H1 (cell line): ENCODE measurements at regions not wholly inside any gene's neighbourhood (a gene's known extent, or its start where the extent isn't known, plus 50 kb on each side); places are given as distances from the start of the nearest gene placed in this dataset.

Experiments used
- CTCF ChIA-PET: fragments of 300-600 bp; sonication (Branson Sonifier 250); formaldehyde crosslinking; loops from one replicate; lab custom pipeline; 2021; ENCODE audit not compliant: partially characterized antibody; lab: Charles Lee
- POLR2A ChIA-PET: fragments of 300-600 bp; sonication (Branson Sonifier 250); formaldehyde crosslinking; loops from one replicate; lab custom pipeline; 2021; ENCODE audit warnings: inconsistent platforms; ENCODE audit not compliant: partially characterized antibody; lab: Charles Lee
- DNase-seq, 2 experiments: peaks; one replicate each; pipeline versions ENCODE4 v3.0.0 to v3.0.0-alpha.2; 2010 to 2022; ENCODE audit warnings: low spot score in 2 of 2, low read depth in 1 of 2, mixed read lengths in 1 of 2
- FAIRE-seq: peaks from 2 replicates; lab custom pipeline; 2011; peaks lifted over from hg19 to GRCh38; lab: Jason Lieb, UNC
- H2AFZ ChIP-seq: 2 replicates; pipeline ENCODE4 v1.8.1; 2012; ENCODE audit warnings: low read length, inconsistent platforms
- H2AK5ac ChIP-seq: 2 replicates; pipeline ENCODE4 v1.6.1; 2013; ENCODE audit warnings: low read depth, low read length
- H2BK120ac ChIP-seq: replicated peaks from 2 replicates; pipeline ENCODE3; 2013; ENCODE audit warnings: low read depth, low read length, inconsistent platforms
- H2BK12ac ChIP-seq: 2 replicates; pipeline ENCODE4 v1.6.1; 2013; ENCODE audit warnings: low read depth, low read length
- H2BK15ac ChIP-seq: 2 replicates; pipeline ENCODE4 v1.6.1; 2013; ENCODE audit warnings: low read length
- H2BK20ac ChIP-seq: 2 replicates; pipeline ENCODE4 v1.6.1; 2013; ENCODE audit warnings: low read length
- H2BK5ac ChIP-seq: 2 replicates; pipeline ENCODE4 v1.6.1; 2013; ENCODE audit warnings: low read depth, low read length
- H3K14ac ChIP-seq: 2 replicates; pipeline ENCODE4 v1.6.1; 2013; ENCODE audit warnings: inconsistent platforms; ENCODE audit not compliant: insufficient read length
- H3K18ac ChIP-seq: 2 replicates; pipeline ENCODE4 v1.6.1; 2013; ENCODE audit warnings: low read length; ENCODE audit errors: extremely low read depth
- H3K23ac ChIP-seq: 2 replicates; pipeline ENCODE4 v1.6.1; 2013; ENCODE audit warnings: inconsistent platforms; ENCODE audit not compliant: insufficient read length
- H3K23me2 ChIP-seq: 2 replicates; pipeline ENCODE4 v1.6.1; 2013; ENCODE audit warnings: low read depth, low read length
- H3K27ac ChIP-seq: 2 replicates; pipeline ENCODE4 v1.6.1; 2011; ENCODE audit warnings: low read depth, low read length, inconsistent platforms
- H3K27me3 ChIP-seq, 4 experiments: replicated peaks in 1 of 4; 1 replicate in 1 of 4; 2 replicates in 3 of 4; pipeline versions ENCODE4 v1.6.1 to v1.8.1; 2011 to 2013; ENCODE audit warnings: low read length in 3 of 4, mild to moderate bottlenecking in 3 of 4, inconsistent platforms in 2 of 4, mixed read lengths in 2 of 4, moderate library complexity in 1 of 4; ENCODE audit not compliant: control insufficient read depth in 3 of 4, insufficient read depth in 3 of 4; ENCODE audit errors: extremely low read depth in 1 of 4
- H3K36me3 ChIP-seq, 4 experiments: 2 replicates each; pipeline versions ENCODE4 v1.6.1 to v1.8.1; 2011 to 2013; ENCODE audit warnings: mild to moderate bottlenecking in 4 of 4, low read length in 3 of 4, moderate library complexity in 2 of 4, control low read depth in 1 of 4, inconsistent platforms in 1 of 4; ENCODE audit not compliant: insufficient read depth in 4 of 4, control insufficient read depth in 2 of 4
- H3K4ac ChIP-seq: replicated peaks from 2 replicates; pipeline ENCODE3; 2013; ENCODE audit warnings: low read length, low read depth, mixed read lengths, inconsistent platforms; ENCODE audit not compliant: insufficient read length
- H3K4me1 ChIP-seq, 4 experiments: replicated peaks in 1 of 4; 1 replicate in 1 of 4; 2 replicates in 3 of 4; pipeline versions ENCODE4 v1.6.1 to v1.8.1; 2011 to 2013; ENCODE audit warnings: low read length in 3 of 4, inconsistent platforms in 2 of 4, mixed read lengths in 1 of 4; ENCODE audit not compliant: insufficient read depth in 4 of 4, control insufficient read depth in 3 of 4
- H3K4me2 ChIP-seq, 2 experiments: 2 replicates each; pipeline versions ENCODE4 v1.6.1 to v1.8.1; 2011 to 2013; ENCODE audit warnings: low read depth in 2 of 2, low read length in 2 of 2, control low read depth in 1 of 2, inconsistent platforms in 1 of 2, mild to moderate bottlenecking in 1 of 2; ENCODE audit not compliant: insufficient read depth in 1 of 2
- H3K4me3 ChIP-seq, 4 experiments: fragments of 200-600, 300-600 bp in 1 of 4; sonication (generic), shearing (Covaris generic), sonication (Bioruptor Twin) in 1 of 4; 2 replicates each; pipeline versions ENCODE4 v1.5.1 to v1.8.1; 2011 to 2016; ENCODE audit warnings: low read length in 4 of 4, low read depth in 3 of 4, control low read depth in 2 of 4, inconsistent platforms in 2 of 4, mild to moderate bottlenecking in 2 of 4, mixed read lengths in 1 of 4, moderate library complexity in 1 of 4; ENCODE audit not compliant: insufficient read depth in 2 of 4; ENCODE audit errors: extremely low read depth in 1 of 4
- H3K56ac ChIP-seq: replicated peaks from 2 replicates; pipeline ENCODE3; 2013; ENCODE audit warnings: low read depth, mild to moderate bottlenecking, mixed read lengths, low read length, inconsistent platforms; ENCODE audit not compliant: insufficient read length
- H3K79me1 ChIP-seq: 2 replicates; pipeline ENCODE4 v1.6.1; 2013; ENCODE audit warnings: low read depth, low read length, control low read depth
- H3K79me2 ChIP-seq, 2 experiments: 2 replicates each; pipeline versions ENCODE4 v1.6.1 to v1.8.1; 2012 to 2013; ENCODE audit warnings: low read length in 2 of 2, mild to moderate bottlenecking in 2 of 2, inconsistent platforms in 1 of 2; ENCODE audit not compliant: insufficient read depth in 2 of 2, control insufficient read depth in 1 of 2
- H3K9ac ChIP-seq, 4 experiments: replicated peaks in 1 of 4; 1 replicate in 1 of 4; 2 replicates in 3 of 4; pipeline versions ENCODE4 v1.6.1 to v1.8.1; 2011 to 2013; ENCODE audit warnings: low read depth in 3 of 4, low read length in 3 of 4, control low read depth in 2 of 4, mild to moderate bottlenecking in 2 of 4, moderate library complexity in 2 of 4, inconsistent platforms in 1 of 4; ENCODE audit errors: extremely low read depth in 1 of 4
- H3K9me3 ChIP-seq, 2 experiments: 2 replicates each; pipeline versions ENCODE4 v1.6.1 to v1.8.1; 2012 to 2013; ENCODE audit warnings: mild to moderate bottlenecking in 2 of 2, moderate library complexity in 2 of 2, control low read depth in 1 of 2, inconsistent platforms in 1 of 2, low read depth in 1 of 2, low read length in 1 of 2, mixed read lengths in 1 of 2; ENCODE audit not compliant: insufficient read depth in 2 of 2
- H4K20me1 ChIP-seq, 2 experiments: replicated peaks in 1 of 2; 2 replicates each; pipeline versions ENCODE3 to v1.8.1; 2011 to 2013; ENCODE audit warnings: inconsistent platforms in 2 of 2, low read length in 2 of 2, mild to moderate bottlenecking in 1 of 2; ENCODE audit not compliant: insufficient read depth in 2 of 2, control insufficient read depth in 1 of 2
- H4K5ac ChIP-seq: 2 replicates; pipeline ENCODE4 v1.6.1; 2013; ENCODE audit warnings: low read length, low read depth, mixed read lengths, inconsistent platforms; ENCODE audit not compliant: insufficient read length
- H4K8ac ChIP-seq: 2 replicates; pipeline ENCODE4 v1.8.0; 2013; ENCODE audit warnings: mild to moderate bottlenecking, moderate library complexity, low read length, inconsistent platforms; ENCODE audit not compliant: insufficient read depth; ENCODE audit errors: extremely low read depth
- H4K91ac ChIP-seq: replicated peaks from 2 replicates; pipeline ENCODE3; 2013; ENCODE audit warnings: low read length, mixed read lengths, inconsistent platforms; ENCODE audit not compliant: insufficient read length
- BACH1 ChIP-seq: IDR thresholded peaks from 2 replicates; pipeline ENCODE4 v1.6.1; 2012; ENCODE audit warnings: low read length, improper control_type of control experiment
- CBX8 ChIP-seq: fragments of 300-800, 300-1000 bp; sonication (generic); IDR thresholded peaks from 2 replicates; pipeline ENCODE4 v1.7.1; 2016; ENCODE audit warnings: low read depth, low read length, borderline replicate concordance
- CREB1 ChIP-seq: IDR thresholded peaks from 2 replicates; pipeline ENCODE4 v1.6.1; 2012; ENCODE audit warnings: inconsistent platforms
- EGR1 ChIP-seq: IDR thresholded peaks from 2 replicates; pipeline ENCODE4 v1.6.1; 2011; ENCODE audit warnings: low read depth, low read length, borderline replicate concordance
- KDM4A ChIP-seq: IDR thresholded peaks from one replicate; pipeline ENCODE4 v1.7.1; 2012; ENCODE audit warnings: low read depth, mild to moderate bottlenecking, moderate library complexity, low read length, inconsistent platforms; ENCODE audit not compliant: severe bottlenecking
- MAX ChIP-seq: IDR thresholded peaks from 2 replicates; pipeline ENCODE4 v1.6.1; 2012; ENCODE audit warnings: inconsistent platforms
- NANOG ChIP-seq: IDR thresholded peaks from 2 replicates; pipeline ENCODE4 v1.6.1; 2011; ENCODE audit warnings: low read length, low read depth, mild to moderate bottlenecking, inconsistent platforms; ENCODE audit not compliant: insufficient read depth, poor library complexity, severe bottlenecking
- PHF8 ChIP-seq: fragments of 200-600 bp; sonication (generic); conservative IDR thresholded peaks from 2 replicates; pipeline ENCODE4 v1.7.1; 2012; ENCODE audit warnings: low read depth, mild to moderate bottlenecking, inconsistent platforms, low read length, moderate library complexity
- RBBP5 ChIP-seq: IDR thresholded peaks from 2 replicates; pipeline ENCODE4 v1.7.1; 2012; ENCODE audit warnings: low read depth, mild to moderate bottlenecking, inconsistent platforms, low read length, moderate library complexity, borderline replicate concordance
- RXRA ChIP-seq: IDR thresholded peaks from 2 replicates; pipeline ENCODE4 v1.6.1; 2011; ENCODE audit warnings: low read depth, mild to moderate bottlenecking, low read length, moderate library complexity; ENCODE audit not compliant: insufficient read depth
- TEAD4 ChIP-seq: IDR thresholded peaks from 2 replicates; pipeline ENCODE4 v1.6.1; 2012; ENCODE audit warnings: low read depth, low read length, inconsistent platforms, mixed read lengths
- WGBS, 2 experiments: shearing (Covaris generic) in 1 of 2; methylation state at CpG; one replicate each; pipeline versions ENCODE4 v1.1.6 to v1.1.7; 2013 to 2015; ENCODE audit warnings: low lambda C conversion rate in 2 of 2, mixed read lengths in 2 of 2, inconsistent platforms in 1 of 2, low coverage in 1 of 2, missing lambda C conversion rate in 1 of 2; ENCODE audit not compliant: insufficient replicate concordance in 2 of 2, insufficient coverage in 1 of 2, insufficient read length in 1 of 2; ENCODE audit errors: extremely low coverage in 1 of 2, missing lambda C conversion rate in 1 of 2; 5-methylcytosine and 5-hydroxymethylcytosine counted together
- TF ChIP-seq, protein P1 (sequence below): IDR thresholded peaks from 2 replicates; pipeline ENCODE4 v1.6.1; 2011; ENCODE audit warnings: low read length, improper control_type of control experiment

DNA sequence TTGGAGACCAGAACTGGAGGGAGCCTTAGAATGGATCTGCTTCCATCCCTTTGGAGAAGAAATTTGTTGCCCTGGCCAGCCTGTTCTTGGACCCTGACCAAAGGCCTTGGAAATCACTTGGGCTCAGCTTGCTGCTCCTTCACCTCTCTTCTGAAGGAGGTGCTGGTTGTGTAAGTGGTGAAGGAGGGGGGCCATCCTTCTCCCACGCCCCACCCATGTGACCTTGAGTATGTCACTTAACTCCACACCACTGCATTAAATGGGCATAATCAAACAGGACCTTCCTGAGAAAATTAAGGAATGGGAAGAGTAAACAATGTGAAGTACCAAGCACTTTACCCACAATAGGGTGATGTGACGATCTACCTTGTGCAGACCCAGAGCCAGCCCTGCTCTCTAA lies 68.3 kb upstream of the GJB5 start:
- no peaks in the 10 kb centered on the region for H3K27me3 ChIP-seq
- no peak overlapping the region for H3K9ac ChIP-seq
- DNase-seq = no peak
- H2AFZ ChIP-seq = no peak overlapping the region
- H3K23ac ChIP-seq = no peak overlapping the region
- no peak overlapping the region for H3K4me2 ChIP-seq
- TF ChIP-seq BACH1 (no peak), MAX (no peak), KDM4A (no peak), RXRA (no peak), EGR1 (no peak), CBX8 (no peak), NANOG (no peak), TEAD4 (no peak), CREB1 (no peak), PHF8 (no peak), RBBP5 (no peak)
- TF ChIP-seq, protein P1, sequence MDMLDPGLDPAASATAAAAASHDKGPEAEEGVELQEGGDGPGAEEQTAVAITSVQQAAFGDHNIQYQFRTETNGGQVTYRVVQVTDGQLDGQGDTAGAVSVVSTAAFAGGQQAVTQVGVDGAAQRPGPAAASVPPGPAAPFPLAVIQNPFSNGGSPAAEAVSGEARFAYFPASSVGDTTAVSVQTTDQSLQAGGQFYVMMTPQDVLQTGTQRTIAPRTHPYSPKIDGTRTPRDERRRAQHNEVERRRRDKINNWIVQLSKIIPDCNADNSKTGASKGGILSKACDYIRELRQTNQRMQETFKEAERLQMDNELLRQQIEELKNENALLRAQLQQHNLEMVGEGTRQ = no peak
- H4K5ac ChIP-seq = no peak overlapping the region
- no peaks in the 10 kb centered on the region for H3K9me3 ChIP-seq
- H2BK15ac ChIP-seq = no peak overlapping the region
- no peak overlapping the region for H2BK5ac ChIP-seq
- H3K79me1 ChIP-seq = no peaks in the 10 kb centered on the region
- no peaks in the 10 kb centered on the region for H4K20me1 ChIP-seq
- no peak overlapping the region for H3K18ac ChIP-seq
- H3K79me2 ChIP-seq = no peaks in the 10 kb centered on the region
- no peak for FAIRE-seq
- H3K4me3 ChIP-seq = no peak overlapping the region
- peaks cover 0 to 9% (median 2%) of the 10 kb centered on the region in 4 experiments; a peak in 5 of 7 replicates for H3K4me1 ChIP-seq
- H4K8ac ChIP-seq = no peak overlapping the region
- 91% methylated on average over 2 of the region's 2 CpGs; no CpG with 5 or more reads in 1 of the 2 experiments for WGBS, 2 experiments
- H2BK20ac ChIP-seq = no peak overlapping the region
- no peak overlapping the region for H4K91ac ChIP-seq
- CTCF ChIA-PET = interaction anchor here (3.3 kb wide), 1 partner anchor 10 kb away, joined by 12 read pairs; no protein-coding TSS in a partner anchor
- no peak overlapping the region for H2BK12ac ChIP-seq
- H3K23me2 ChIP-seq = no peaks in the 10 kb centered on the region
- H3K27ac ChIP-seq = no peak overlapping the region
- no peak overlapping the region for H2AK5ac ChIP-seq
- no peak overlapping the region for H3K56ac ChIP-seq
- no peak overlapping the region for H3K14ac ChIP-seq
- H2BK120ac ChIP-seq = no peak overlapping the region
- POLR2A ChIA-PET = no interaction called here
- no peaks in the 10 kb centered on the region for H3K36me3 ChIP-seq
- H3K4ac ChIP-seq = no peak overlapping the region
